Esophagus muscularis mucosa (tissue), 4 donors: ENCODE measurements at regions not wholly inside any gene's neighbourhood (a gene's known extent, or its start where the extent isn't known, plus 50 kb on each side); places are given as distances from the start of the nearest gene placed in this dataset.

Experiments used
- DNase-seq: peaks from one replicate; pipeline ENCODE4 v3.0.0-alpha.2; 2017; ENCODE audit errors: extremely low spot score
- H3K27ac ChIP-seq, 4 donors: fragments of 200-600 bp; sonication (generic); replicated peaks in 1 of 4; 1 replicate in 3 of 4; 2 replicates in 1 of 4; pipeline ENCODE4 v1.5.1; 2016 to 2019; ENCODE audit warnings: mild to moderate bottlenecking in 1 of 4
- H3K27me3 ChIP-seq, 4 donors: fragments of 200-600 bp; sonication (generic); one replicate each; pipeline versions ENCODE4 v1.5.1 to v1.6.0; 2016 to 2019
- H3K36me3 ChIP-seq, 4 donors: fragments of 200-600 bp; sonication (generic); one replicate each; pipeline ENCODE4 v1.5.1; 2016 to 2019
- H3K4me1 ChIP-seq, 4 donors: fragments of 200-600 bp; sonication (generic); one replicate each; pipeline ENCODE4 v1.5.1; 2016 to 2019
- H3K4me3 ChIP-seq, 4 donors: fragments of 200-600 bp; sonication (generic); 1 replicate in 2 of 4; 2 replicates in 2 of 4; pipeline ENCODE4 v1.5.1; 2016 to 2019; ENCODE audit warnings: mild to moderate bottlenecking in 4 of 4, moderate library complexity in 1 of 4
- H3K9me3 ChIP-seq, 4 donors: fragments of 200-600 bp; sonication (generic); 1 replicate in 3 of 4; 2 replicates in 1 of 4; pipeline ENCODE4 v1.5.1; 2016 to 2019
- EP300 ChIP-seq: sonication (generic); formaldehyde crosslinking; IDR thresholded peaks from one replicate; pipeline ENCODE4 v1.6.1; 2017; ENCODE audit warnings: antibody characterized with exemption
- POLR2A ChIP-seq: fragments of 450-650 bp; IDR thresholded peaks from one replicate; pipeline ENCODE4 v1.6.1; 2017; ENCODE audit warnings: antibody characterized with exemption, moderate library complexity, mild to moderate bottlenecking, low read depth
- POLR2AphosphoS5 ChIP-seq, 2 donors: sonication (generic); formaldehyde crosslinking; IDR thresholded peaks; one replicate each; pipeline ENCODE4 v1.6.1; 2017; ENCODE audit warnings: antibody characterized with exemption in 2 of 2
- WGBS: methylation state at CpG from one replicate; pipeline ENCODE4 v1.1.5; 2018; 5-methylcytosine and 5-hydroxymethylcytosine counted together
- intact Hi-C: fragments of 100-400 bp; cut with DNase I; formaldehyde crosslinking; loops from one replicate; pipeline ENCODE4 v1.15.1; 2023
- TF ChIP-seq, protein P1 (sequence below), 3 experiments: fragments of 200-600 bp in 2 of 3; fragments of 450-650 bp in 1 of 3; sonication (generic) in 2 of 3; IDR thresholded peaks; one replicate each; pipeline ENCODE4 v1.5.1; 2017 to 2019; ENCODE audit warnings: antibody characterized with exemption in 3 of 3, mild to moderate bottlenecking in 2 of 3, moderate library complexity in 1 of 3

DNA sequence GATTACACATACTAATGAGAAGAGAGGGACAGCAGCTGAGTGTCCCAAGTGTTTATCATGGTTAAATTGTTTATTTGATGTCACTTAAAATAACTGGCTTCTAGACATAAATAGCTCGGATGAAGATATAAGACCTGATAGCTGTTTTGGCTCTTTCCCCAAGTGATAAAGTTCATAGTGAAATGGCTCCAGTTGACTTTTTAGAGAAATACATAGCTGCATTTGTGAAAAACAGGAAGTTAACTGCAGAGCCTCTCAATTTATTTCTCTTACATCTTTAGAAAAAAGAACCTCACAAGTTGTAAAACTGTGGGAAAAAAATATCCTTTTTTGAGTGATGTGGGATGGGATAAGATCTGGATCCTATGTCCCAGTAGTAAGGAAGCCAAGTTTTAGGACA lies 332.9 kb upstream of the RASGRP1 start:
- 58% methylated on average over 1 of the region's 1 CpG for WGBS
- H3K27me3 ChIP-seq: no peaks in the 10 kb centered on the region
- intact Hi-C loops: no loop called here
- TF ChIP-seq POLR2AphosphoS5 (IDR thresholded peaks at IDR 0.05) (no peak), EP300 (no peak), POLR2A (no peak)
- TF ChIP-seq, protein P1, sequence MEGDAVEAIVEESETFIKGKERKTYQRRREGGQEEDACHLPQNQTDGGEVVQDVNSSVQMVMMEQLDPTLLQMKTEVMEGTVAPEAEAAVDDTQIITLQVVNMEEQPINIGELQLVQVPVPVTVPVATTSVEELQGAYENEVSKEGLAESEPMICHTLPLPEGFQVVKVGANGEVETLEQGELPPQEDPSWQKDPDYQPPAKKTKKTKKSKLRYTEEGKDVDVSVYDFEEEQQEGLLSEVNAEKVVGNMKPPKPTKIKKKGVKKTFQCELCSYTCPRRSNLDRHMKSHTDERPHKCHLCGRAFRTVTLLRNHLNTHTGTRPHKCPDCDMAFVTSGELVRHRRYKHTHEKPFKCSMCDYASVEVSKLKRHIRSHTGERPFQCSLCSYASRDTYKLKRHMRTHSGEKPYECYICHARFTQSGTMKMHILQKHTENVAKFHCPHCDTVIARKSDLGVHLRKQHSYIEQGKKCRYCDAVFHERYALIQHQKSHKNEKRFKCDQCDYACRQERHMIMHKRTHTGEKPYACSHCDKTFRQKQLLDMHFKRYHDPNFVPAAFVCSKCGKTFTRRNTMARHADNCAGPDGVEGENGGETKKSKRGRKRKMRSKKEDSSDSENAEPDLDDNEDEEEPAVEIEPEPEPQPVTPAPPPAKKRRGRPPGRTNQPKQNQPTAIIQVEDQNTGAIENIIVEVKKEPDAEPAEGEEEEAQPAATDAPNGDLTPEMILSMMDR (IDR thresholded peaks at IDR 0.05): no peak
- H3K4me1 ChIP-seq: peaks cover 7 to 14% (median 13%) of the 10 kb centered on the region in 4 donors
- H3K9me3 ChIP-seq: no peaks in the 10 kb centered on the region
- no peak for DNase-seq
- H3K36me3 ChIP-seq: no peaks in the 10 kb centered on the region
- no peak overlapping the region for H3K4me3 ChIP-seq
- no peak overlapping the region for H3K27ac ChIP-seq

DNA sequence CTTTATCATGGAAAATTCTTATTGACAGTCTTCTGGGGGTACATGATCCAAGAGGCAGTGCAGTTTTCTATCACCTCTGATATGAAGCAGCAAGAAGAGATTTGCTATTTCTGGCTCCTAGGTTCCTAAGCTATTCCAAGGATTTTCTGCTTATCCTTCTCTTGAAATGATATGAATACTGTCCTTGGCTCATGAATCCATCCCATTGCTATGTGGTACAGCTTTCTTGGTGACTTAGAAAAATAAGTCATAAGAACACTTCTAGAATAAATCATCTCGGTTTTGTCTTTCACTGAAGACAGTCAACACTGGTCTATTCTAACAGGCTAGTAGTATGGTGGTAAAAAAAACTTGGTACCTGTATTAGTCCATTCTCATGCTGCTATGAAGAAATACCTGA lies 333.6 kb upstream of the RASGRP1 start:
- H3K27ac ChIP-seq: no peak overlapping the region
- H3K4me1 ChIP-seq: peaks cover 7 to 14% (median 13%) of the 10 kb centered on the region in 4 donors
- TF ChIP-seq EP300 (no peak), POLR2A (no peak), POLR2AphosphoS5 (IDR thresholded peaks at IDR 0.05) (no peak)
- TF ChIP-seq, protein P1 (IDR thresholded peaks at IDR 0.05): no peak
- 93% methylated on average over 1 of the region's 1 CpG for WGBS
- no peaks in the 10 kb centered on the region for H3K27me3 ChIP-seq
- no peak for DNase-seq
- H3K36me3 ChIP-seq: no peaks in the 10 kb centered on the region
- intact Hi-C loops: no loop called here
- no peak overlapping the region for H3K4me3 ChIP-seq
- H3K9me3 ChIP-seq: no peaks in the 10 kb centered on the region

DNA sequence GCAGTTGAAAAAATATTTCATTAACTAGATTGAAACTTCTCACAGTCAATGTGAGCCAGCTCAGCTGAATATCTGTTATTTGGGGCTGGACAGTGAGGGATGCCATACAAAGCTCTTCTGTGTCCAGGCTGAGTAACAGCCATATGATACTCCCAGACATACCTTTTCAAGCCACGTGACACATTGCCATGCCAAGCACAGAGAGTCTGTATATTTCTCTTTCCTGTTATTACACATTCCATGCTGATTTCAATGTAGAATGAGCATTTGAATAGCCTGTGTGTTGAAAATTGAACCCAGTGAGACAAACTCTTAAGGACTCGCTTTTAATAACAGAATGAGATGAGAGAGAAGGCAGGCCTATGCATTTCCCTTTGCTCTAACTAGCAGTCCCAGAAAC lies 334.7 kb upstream of the RASGRP1 start:
- no peaks in the 10 kb centered on the region for H3K9me3 ChIP-seq
- H3K27ac ChIP-seq: no peak overlapping the region
- TF ChIP-seq, protein P1 (IDR thresholded peaks at IDR 0.05): no peak
- no peak for TF ChIP-seq POLR2A
- TF ChIP-seq EP300: no peak
- TF ChIP-seq POLR2AphosphoS5 (IDR thresholded peaks at IDR 0.05): no peak
- 58% methylated on average over 2 of the region's 2 CpGs for WGBS
- intact Hi-C loops: no loop called here
- H3K36me3 ChIP-seq: no peaks in the 10 kb centered on the region
- H3K4me3 ChIP-seq: no peak overlapping the region
- no peak for DNase-seq
- H3K27me3 ChIP-seq: no peaks in the 10 kb centered on the region
- H3K4me1 ChIP-seq: peaks cover 4 to 8% (median 6%) of the 10 kb centered on the region in 4 donors

DNA sequence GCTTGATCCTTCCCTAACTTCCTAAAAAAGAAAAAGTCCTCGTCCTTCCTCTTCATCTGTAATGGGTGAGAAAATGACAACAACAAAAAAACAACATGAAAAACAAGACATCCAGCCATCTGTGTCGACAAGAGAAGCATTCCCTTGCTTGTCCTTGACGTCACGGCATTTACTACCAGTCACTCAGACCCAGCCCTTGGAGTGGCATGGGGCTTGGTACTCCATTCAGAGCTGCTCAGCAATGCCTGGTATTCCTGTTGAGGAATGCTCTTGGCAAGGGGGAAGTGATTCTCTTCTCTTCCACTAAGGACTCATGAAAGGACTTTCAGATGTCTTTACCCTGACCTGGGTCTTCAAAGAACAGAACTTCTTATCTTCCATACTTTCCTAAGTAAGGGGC lies 339.7 kb upstream of the RASGRP1 start:
- no peak for DNase-seq
- H3K4me1 ChIP-seq: no peaks in the 10 kb centered on the region
- TF ChIP-seq POLR2AphosphoS5 (IDR thresholded peaks at IDR 0.05) (no peak), POLR2A (no peak), EP300 (no peak)
- TF ChIP-seq, protein P1 (IDR thresholded peaks at IDR 0.05): no peak
- H3K9me3 ChIP-seq: peaks cover 0 to 4% (median 0%) of the 10 kb centered on the region in 4 donors
- no peaks in the 10 kb centered on the region for H3K36me3 ChIP-seq
- no peak overlapping the region for H3K4me3 ChIP-seq
- 91% methylated on average over 4 of the region's 4 CpGs for whole genome bisulfite sequencing
- H3K27ac ChIP-seq: no peak overlapping the region
- H3K27me3 ChIP-seq: no peaks in the 10 kb centered on the region
- intact Hi-C loops: no loop called here

DNA sequence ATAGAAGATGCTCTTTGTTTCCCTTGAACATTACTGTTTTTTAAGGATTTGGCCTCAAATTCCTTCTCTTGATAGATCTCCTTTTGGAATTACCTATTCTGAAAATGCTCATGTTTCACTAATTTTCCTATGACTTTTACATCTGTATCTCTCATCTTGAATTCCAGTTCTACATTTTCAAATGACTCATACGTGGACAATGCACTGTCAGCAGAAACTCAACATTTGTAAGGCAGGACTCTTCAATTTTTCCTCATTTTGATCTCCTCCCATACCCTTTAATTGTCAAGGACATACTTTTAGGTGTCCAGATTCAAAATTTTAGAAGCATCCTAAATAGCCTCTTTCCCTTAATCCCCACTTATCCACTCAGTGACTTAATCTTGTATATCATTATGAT lies 341.0 kb upstream of the RASGRP1 start:
- WGBS: 79% methylated on average over 1 of the region's 1 CpG
- Histone ChIP-seq H3K9me3 (peaks cover 0 to 15% (median 5%) of the 10 kb centered on the region in 4 donors), H3K27ac (no peak overlapping the region), H3K4me3 (no peak overlapping the region), H3K4me1 (no peaks in the 10 kb centered on the region), H3K36me3 (no peaks in the 10 kb centered on the region), H3K27me3 (no peaks in the 10 kb centered on the region)
- TF ChIP-seq, protein P1 (IDR thresholded peaks at IDR 0.05): no peak
- TF ChIP-seq POLR2A: no peak
- TF ChIP-seq POLR2AphosphoS5 (IDR thresholded peaks at IDR 0.05): no peak
- TF ChIP-seq EP300: no peak
- intact Hi-C loops: no loop called here
- DNase-seq: no peak
